Dedifferentiated amniotic fluid mesenchymal stem cell (primary cell): ENCODE measurements at regions not wholly inside any gene's neighbourhood (a gene's known extent, or its start where the extent isn't known, plus 50 kb on each side); places are given as distances from the start of the nearest gene placed in this dataset.
"Not testable (repeated sequence)": the region's sequence is repeated elsewhere in the genome, so short reads cannot be mapped to it uniquely, and the experiment has no call there.

Source experiments
- DNase-seq: peaks from one replicate; pipeline ENCODE4 v3.0.0-alpha.2; 2016; ENCODE audit errors: extremely low spot score

GRCh38 chr19:27971869-27972268 lies 1241.1 kb downstream of the UQCRFS1 start:
- no peak for DNase-seq

GRCh38 chr19:27971071-27971470 lies 1241.9 kb downstream of the UQCRFS1 start:
- peak; percentile 27 for DNase-seq

- no peak for DNase-seq
Measured at GRCh38 chr19:27966390-27966816, 1246.5 kb downstream of the UQCRFS1 start.

GRCh38 chr19:27964185-27964584 lies 1248.8 kb downstream of the UQCRFS1 start:
- no peak for DNase-seq

GRCh38 chr19:27962264-27962663 lies 1250.7 kb downstream of the UQCRFS1 start:
- no peak for DNase-seq

GRCh38 chr19:27955485-27956480 lies 1257.2 kb downstream of the UQCRFS1 start:
- DNase-seq, result no peak

GRCh38 chr19:27942607-27943006 lies 1270.3 kb downstream of the UQCRFS1 start:
- DNase-seq, result not testable (repeated sequence)

- DNase-seq, result no peak
Measured at GRCh38 chr19:27936139-27936538, 1276.8 kb downstream of the UQCRFS1 start.

GRCh38 chr19:27935669-27936068 lies 1277.3 kb downstream of the UQCRFS1 start:
- DNase-seq, result no peak

GRCh38 chr19:27929399-27929798 lies 1283.6 kb downstream of the UQCRFS1 start:
- DNase-seq, result no peak

- no peak for DNase-seq
Measured at GRCh38 chr19:27925202-27925601, 1287.7 kb downstream of the UQCRFS1 start.

GRCh38 chr19:27922970-27923369 lies 1290.0 kb downstream of the UQCRFS1 start:
- no peak for DNase-seq

GRCh38 chr19:27920774-27921173 lies 1292.2 kb downstream of the UQCRFS1 start:
- DNase-seq, result no peak

- no peak for DNase-seq
Measured at GRCh38 chr19:27918818-27919217, 1294.1 kb downstream of the UQCRFS1 start.

GRCh38 chr19:27911122-27911898 lies 1301.6 kb downstream of the UQCRFS1 start:
- no peak for DNase-seq

- no peak for DNase-seq
Measured at GRCh38 chr19:27909861-27910260, 1303.1 kb downstream of the UQCRFS1 start.

- no peak for DNase-seq
Measured at GRCh38 chr19:27909185-27909840, 1303.6 kb downstream of the UQCRFS1 start.

- DNase-seq, result no peak
Measured at GRCh38 chr19:27906081-27906480, 1306.9 kb downstream of the UQCRFS1 start.

GRCh38 chr19:27905074-27905473 lies 1307.9 kb downstream of the UQCRFS1 start:
- no peak for DNase-seq

GRCh38 chr19:27901078-27901477 lies 1311.9 kb downstream of the UQCRFS1 start:
- no peak for DNase-seq

GRCh38 chr19:27896091-27896490 lies 1316.9 kb downstream of the UQCRFS1 start:
- DNase-seq, result no peak
